ENCODE measurements at regions not wholly inside any gene's neighbourhood (a gene's known extent, or its start where the extent isn't known, plus 50 kb on each side); places are given as distances from the start of the nearest gene placed in this dataset.

- Histone ChIP-seq H3K4me1 (no peaks in the 10 kb centered on the region), H3K27me3 (no peaks in the 10 kb centered on the region), H3K4me3 (no peak overlapping the region), H3K9me3 (ENCODE audit: low read depth) (no peaks in the 10 kb centered on the region), H3F3A (ENCODE audit: low read depth) (no peaks in the 10 kb centered on the region), H2AFZ (replicated peaks) (no peak overlapping the region), H3K36me3 (no peaks in the 10 kb centered on the region), H4K20me1 (ENCODE audit: low read depth) (no peaks in the 10 kb centered on the region), H3K79me2 (ENCODE audit: low read depth) (no peaks in the 10 kb centered on the region), H3K9ac (no peak overlapping the region), H3K27ac (no peak overlapping the region), H3K4me2 (no peak overlapping the region)
- Mint-ChIP-seq H3K27ac (no peak overlapping the region), H3K4me1 (no peaks in the 10 kb centered on the region), H3K4me3 (no peak overlapping the region), H3K27me3 (ENCODE audit: insufficient read depth, low read depth) (peaks cover 4% of the 10 kb centered on the region), H3K36me3 (no peaks in the 10 kb centered on the region), H3K9me3 (no peaks in the 10 kb centered on the region)
- no peak for DNase-seq (ENCODE audit: low spot score)
- TF ChIP-seq EZH2 (IDR thresholded peaks at IDR 0.05) (no peak), EZH2phosphoT487 (IDR thresholded peaks at IDR 0.05) (no peak)
- TF ChIP-seq, protein P1, sequence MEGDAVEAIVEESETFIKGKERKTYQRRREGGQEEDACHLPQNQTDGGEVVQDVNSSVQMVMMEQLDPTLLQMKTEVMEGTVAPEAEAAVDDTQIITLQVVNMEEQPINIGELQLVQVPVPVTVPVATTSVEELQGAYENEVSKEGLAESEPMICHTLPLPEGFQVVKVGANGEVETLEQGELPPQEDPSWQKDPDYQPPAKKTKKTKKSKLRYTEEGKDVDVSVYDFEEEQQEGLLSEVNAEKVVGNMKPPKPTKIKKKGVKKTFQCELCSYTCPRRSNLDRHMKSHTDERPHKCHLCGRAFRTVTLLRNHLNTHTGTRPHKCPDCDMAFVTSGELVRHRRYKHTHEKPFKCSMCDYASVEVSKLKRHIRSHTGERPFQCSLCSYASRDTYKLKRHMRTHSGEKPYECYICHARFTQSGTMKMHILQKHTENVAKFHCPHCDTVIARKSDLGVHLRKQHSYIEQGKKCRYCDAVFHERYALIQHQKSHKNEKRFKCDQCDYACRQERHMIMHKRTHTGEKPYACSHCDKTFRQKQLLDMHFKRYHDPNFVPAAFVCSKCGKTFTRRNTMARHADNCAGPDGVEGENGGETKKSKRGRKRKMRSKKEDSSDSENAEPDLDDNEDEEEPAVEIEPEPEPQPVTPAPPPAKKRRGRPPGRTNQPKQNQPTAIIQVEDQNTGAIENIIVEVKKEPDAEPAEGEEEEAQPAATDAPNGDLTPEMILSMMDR (IDR thresholded peaks at IDR 0.05): no peak
Observed at GRCh38 chr3:154559623-154560022, 129.6 kb upstream of the GPR149 start.

DNA sequence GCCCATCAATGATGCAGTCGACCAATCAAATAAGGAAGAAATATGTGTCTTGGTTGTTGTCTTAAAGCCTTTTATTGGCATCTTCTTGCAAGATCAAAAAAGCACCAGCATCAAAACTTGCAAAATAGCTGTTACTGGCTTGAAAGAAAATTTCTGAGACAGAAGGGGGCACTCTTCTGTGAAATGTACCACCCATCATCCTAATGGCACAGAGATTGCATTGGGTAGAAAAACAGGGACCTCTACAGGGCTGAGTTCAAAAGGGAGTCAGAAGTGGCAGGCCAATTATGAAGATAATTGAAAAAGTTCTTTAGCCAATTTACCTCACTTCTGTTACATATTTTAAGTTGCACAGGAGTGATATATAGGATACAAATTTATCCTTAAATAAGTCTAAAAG, 122.3 kb upstream of the GPR149 start:
- Mint-ChIP-seq H3K27me3 (ENCODE audit: insufficient read depth, low read depth) (no peaks in the 10 kb centered on the region), H3K9me3 (no peaks in the 10 kb centered on the region), H3K27ac (no peak overlapping the region), H3K36me3 (no peaks in the 10 kb centered on the region), H3K4me1 (no peaks in the 10 kb centered on the region), H3K4me3 (no peak overlapping the region)
- Histone ChIP-seq H4K20me1 (ENCODE audit: low read depth) (no peaks in the 10 kb centered on the region), H3K9ac (no peak overlapping the region), H3K36me3 (no peaks in the 10 kb centered on the region), H3K4me3 (no peak overlapping the region), H3K4me1 (no peaks in the 10 kb centered on the region), H3K4me2 (no peak overlapping the region), H3K27me3 (no peaks in the 10 kb centered on the region), H3K79me2 (ENCODE audit: low read depth) (no peaks in the 10 kb centered on the region), H2AFZ (replicated peaks) (no peak overlapping the region), H3K27ac (no peak overlapping the region), H3F3A (ENCODE audit: low read depth) (no peaks in the 10 kb centered on the region), H3K9me3 (ENCODE audit: low read depth) (no peaks in the 10 kb centered on the region)
- DNase-seq (ENCODE audit: low spot score): peak; percentile 54
- no peak for TF ChIP-seq EZH2phosphoT487 (IDR thresholded peaks at IDR 0.05)
- TF ChIP-seq EZH2 (IDR thresholded peaks at IDR 0.05): no peak
- TF ChIP-seq, protein P1 (IDR thresholded peaks at IDR 0.05): peak; percentile 69

- H3K4me1 ChIP-seq: no peaks in the 10 kb centered on the region
Observed at GRCh38 chr3:154549391-154549790, 119.4 kb upstream of the GPR149 start.

More at GRCh38 chr3:154549391-154549790, 119.4 kb upstream of the GPR149 start:
- Histone ChIP-seq H2AFZ (replicated peaks) (no peak overlapping the region), H4K20me1 (ENCODE audit: low read depth) (no peaks in the 10 kb centered on the region), H3K9ac (no peak overlapping the region), H3K4me3 (no peak overlapping the region), H3K36me3 (no peaks in the 10 kb centered on the region), H3K4me2 (no peak overlapping the region), H3K79me2 (ENCODE audit: low read depth) (no peaks in the 10 kb centered on the region), H3K27ac (no peak overlapping the region), H3K9me3 (ENCODE audit: low read depth) (no peaks in the 10 kb centered on the region), H3F3A (ENCODE audit: low read depth) (no peaks in the 10 kb centered on the region), H3K27me3 (no peaks in the 10 kb centered on the region)
- Mint-ChIP-seq H3K4me1 (no peaks in the 10 kb centered on the region), H3K27me3 (ENCODE audit: insufficient read depth, low read depth) (no peaks in the 10 kb centered on the region), H3K27ac (no peak overlapping the region), H3K36me3 (no peaks in the 10 kb centered on the region), H3K4me3 (no peak overlapping the region), H3K9me3 (no peaks in the 10 kb centered on the region)
- no peak for TF ChIP-seq EZH2 (IDR thresholded peaks at IDR 0.05)
- TF ChIP-seq EZH2phosphoT487 (IDR thresholded peaks at IDR 0.05): no peak
- TF ChIP-seq, protein P1 (IDR thresholded peaks at IDR 0.05): no peak
- no peak for DNase-seq (ENCODE audit: low spot score)

All from neural progenitor cell (in vitro differentiated cells).